ENCODE measurements at regions not wholly inside any gene's neighbourhood (a gene's known extent, or its start where the extent isn't known, plus 50 kb on each side); places are given as distances from the start of the nearest gene placed in this dataset.
A peak's percentile ranks its signal among the peaks of the same experiment; 100 is the strongest.

- no peak for DNase-seq
Measured at GRCh38 chr7:131970602-131971001, 414.2 kb upstream of the PODXL start.

GRCh38 chr7:131969560-131969959, 413.1 kb upstream of the PODXL start:
- no peak for DNase-seq
- intact Hi-C loops (cut with DNase I) = no loop called here

More at GRCh38 chr7:131970602-131971001, 414.2 kb upstream of the PODXL start:
- intact Hi-C loops (cut with DNase I) = no loop called here

GRCh38 chr7:131967216-131967730, 410.8 kb upstream of the PODXL start:
- intact Hi-C loops (cut with DNase I) = no loop called here
- no peak for DNase-seq

GRCh38 chr7:131964203-131964602, 407.8 kb upstream of the PODXL start:
- no peak for DNase-seq
- intact Hi-C loops (cut with DNase I) = no loop called here

GRCh38 chr7:131961054-131961680, 404.7 kb upstream of the PODXL start:
- intact Hi-C loops (cut with DNase I) = no loop called here
- no peak for DNase-seq

GRCh38 chr7:131959106-131959812, 402.8 kb upstream of the PODXL start:
- no peak for DNase-seq
- intact Hi-C loops (cut with DNase I) = no loop called here

GRCh38 chr7:131957338-131958020, 401.1 kb upstream of the PODXL start:
- peak in 38 of 42 donors; percentile 19 to 83 (median 58) for DNase-seq
- intact Hi-C loops (cut with DNase I) = no loop called here

GRCh38 chr7:131956864-131957263, 400.4 kb upstream of the PODXL start:
- intact Hi-C loops (cut with DNase I) = no loop called here
- DNase-seq = no peak

GRCh38 chr7:131955679-131956078, 399.3 kb upstream of the PODXL start:
- DNase-seq = peak in 2 of 42 donors; percentile 11 to 43
- intact Hi-C loops (cut with DNase I) = no loop called here

- intact Hi-C loops (cut with DNase I) = no loop called here
- DNase-seq = no peak
Measured at GRCh38 chr7:131953184-131953583, 396.8 kb upstream of the PODXL start.

GRCh38 chr7:131952365-131952764, 395.9 kb upstream of the PODXL start:
- intact Hi-C loops (cut with DNase I) = no loop called here
- peak in 29 of 42 donors; percentile 12 to 78 (median 40) for DNase-seq

- intact Hi-C loops (cut with DNase I) = no loop called here
- DNase-seq = no peak
Measured at GRCh38 chr7:131950758-131951157, 394.3 kb upstream of the PODXL start.

- no peak for DNase-seq
- intact Hi-C loops (cut with DNase I) = loop anchor here (10.0 kb wide), 2 partner anchors 205 to 635 kb away; no protein-coding TSS in a partner anchor
Measured at GRCh38 chr7:131949659-131950058, 393.2 kb upstream of the PODXL start.

- peak in 33 of 42 donors; percentile 18 to 82 (median 45) for DNase-seq
- intact Hi-C loops (cut with DNase I) = loop anchor here (10.0 kb wide), 2 partner anchors 206 to 636 kb away; no protein-coding TSS in a partner anchor
Measured at GRCh38 chr7:131948434-131949053, 392.1 kb upstream of the PODXL start.

- intact Hi-C loops (cut with DNase I) = loop anchor here (10.0 kb wide), 2 partner anchors 207 to 637 kb away; no protein-coding TSS in a partner anchor
- DNase-seq = no peak
Measured at GRCh38 chr7:131947661-131948060, 391.2 kb upstream of the PODXL start.

- no peak for DNase-seq
- intact Hi-C loops (cut with DNase I) = loop anchor here (10.0 kb wide), 2 partner anchors 209 to 639 kb away; no protein-coding TSS in a partner anchor
Measured at GRCh38 chr7:131945957-131946544, 389.6 kb upstream of the PODXL start.

- intact Hi-C loops (cut with DNase I) = loop anchor here (10.0 kb wide), 2 partner anchors 209 to 639 kb away; no protein-coding TSS in a partner anchor
- peak; percentile 16 to 86 (median 70) for DNase-seq
Measured at GRCh38 chr7:131945313-131945911, 389.0 kb upstream of the PODXL start.

GRCh38 chr7:131944556-131945069, 388.2 kb upstream of the PODXL start:
- no peak for DNase-seq
- intact Hi-C loops (cut with DNase I) = loop anchor here (5.0 to 10.0 kb wide), 3 partner anchors 210 to 640 kb away; no protein-coding TSS in a partner anchor
